ENCODE measurements at regions not wholly inside any gene's neighbourhood (a gene's known extent, or its start where the extent isn't known, plus 50 kb on each side); places are given as distances from the start of the nearest gene placed in this dataset.

DNA sequence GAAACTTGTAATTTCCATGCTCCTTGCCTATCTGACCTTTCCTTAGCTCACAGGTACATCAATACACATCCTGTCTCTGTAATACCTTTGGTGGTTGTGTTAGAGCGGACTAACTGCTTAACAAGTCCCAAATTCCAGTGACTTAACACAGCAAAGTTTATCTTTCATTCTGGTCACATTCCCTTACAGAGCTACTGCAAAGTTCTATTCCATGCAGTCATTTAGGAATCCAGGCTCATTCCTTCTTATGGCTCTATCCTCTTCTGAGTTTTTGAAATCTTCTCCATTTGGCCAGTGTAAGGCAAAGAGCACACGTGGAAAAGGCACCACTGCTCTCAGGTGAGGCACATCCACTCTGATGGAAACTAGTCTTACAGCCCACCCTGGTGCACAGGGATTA is 238.6 kb upstream of the ANKRD55 start:
- TF ChIP-seq EZH2 (IDR thresholded peaks at IDR 0.05; ENCODE audit: borderline replicate concordance, insufficient read depth, low read length, poor library complexity, severe bottlenecking) (no peak), CTCF (IDR thresholded peaks at IDR 0.05; ENCODE audit: poor library complexity, severe bottlenecking) (no peak), MXI1 (conservative IDR thresholded peaks at IDR 0.05; ENCODE audit: poor library complexity, severe bottlenecking) (no peak)
- TF ChIP-seq, protein P1, sequence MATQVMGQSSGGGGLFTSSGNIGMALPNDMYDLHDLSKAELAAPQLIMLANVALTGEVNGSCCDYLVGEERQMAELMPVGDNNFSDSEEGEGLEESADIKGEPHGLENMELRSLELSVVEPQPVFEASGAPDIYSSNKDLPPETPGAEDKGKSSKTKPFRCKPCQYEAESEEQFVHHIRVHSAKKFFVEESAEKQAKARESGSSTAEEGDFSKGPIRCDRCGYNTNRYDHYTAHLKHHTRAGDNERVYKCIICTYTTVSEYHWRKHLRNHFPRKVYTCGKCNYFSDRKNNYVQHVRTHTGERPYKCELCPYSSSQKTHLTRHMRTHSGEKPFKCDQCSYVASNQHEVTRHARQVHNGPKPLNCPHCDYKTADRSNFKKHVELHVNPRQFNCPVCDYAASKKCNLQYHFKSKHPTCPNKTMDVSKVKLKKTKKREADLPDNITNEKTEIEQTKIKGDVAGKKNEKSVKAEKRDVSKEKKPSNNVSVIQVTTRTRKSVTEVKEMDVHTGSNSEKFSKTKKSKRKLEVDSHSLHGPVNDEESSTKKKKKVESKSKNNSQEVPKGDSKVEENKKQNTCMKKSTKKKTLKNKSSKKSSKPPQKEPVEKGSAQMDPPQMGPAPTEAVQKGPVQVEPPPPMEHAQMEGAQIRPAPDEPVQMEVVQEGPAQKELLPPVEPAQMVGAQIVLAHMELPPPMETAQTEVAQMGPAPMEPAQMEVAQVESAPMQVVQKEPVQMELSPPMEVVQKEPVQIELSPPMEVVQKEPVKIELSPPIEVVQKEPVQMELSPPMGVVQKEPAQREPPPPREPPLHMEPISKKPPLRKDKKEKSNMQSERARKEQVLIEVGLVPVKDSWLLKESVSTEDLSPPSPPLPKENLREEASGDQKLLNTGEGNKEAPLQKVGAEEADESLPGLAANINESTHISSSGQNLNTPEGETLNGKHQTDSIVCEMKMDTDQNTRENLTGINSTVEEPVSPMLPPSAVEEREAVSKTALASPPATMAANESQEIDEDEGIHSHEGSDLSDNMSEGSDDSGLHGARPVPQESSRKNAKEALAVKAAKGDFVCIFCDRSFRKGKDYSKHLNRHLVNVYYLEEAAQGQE (IDR thresholded peaks at IDR 0.05; ENCODE audit: borderline replicate concordance): no peak
